ENCODE measurements at regions not wholly inside any gene's neighbourhood (a gene's known extent, or its start where the extent isn't known, plus 50 kb on each side); places are given as distances from the start of the nearest gene placed in this dataset.

DNA sequence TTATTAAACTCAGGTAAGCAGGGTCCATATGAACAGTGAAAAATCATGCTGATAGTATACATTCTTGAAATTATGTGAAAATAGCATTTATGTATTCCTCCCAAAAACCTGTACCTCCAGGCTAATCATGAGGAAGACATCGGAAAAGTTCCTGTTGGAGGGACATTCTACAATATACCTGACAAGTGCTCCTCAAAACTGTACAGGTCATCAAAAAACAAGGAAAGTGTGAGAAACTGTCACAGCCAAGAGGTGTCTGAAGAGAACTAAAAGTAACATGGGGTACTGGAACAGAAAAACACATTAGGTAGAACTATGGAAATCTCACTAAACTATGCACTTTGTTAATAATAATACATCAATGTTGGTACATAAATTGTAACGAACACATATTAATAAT, 326.7 kb downstream of the CRPPA start:
- Histone ChIP-seq H3K36me3 (no peaks in the 10 kb centered on the region), H3K27me3 (no peaks in the 10 kb centered on the region), H3K9me3 (no peaks in the 10 kb centered on the region), H3K4me1 (no peaks in the 10 kb centered on the region), H3K4me3 (replicated peaks in 1 of 3) (no peak overlapping the region), H3K27ac (no peak overlapping the region)
- TF ChIP-seq POLR2A (IDR thresholded peaks at IDR 0.05): no peak
- TF ChIP-seq, protein P1, sequence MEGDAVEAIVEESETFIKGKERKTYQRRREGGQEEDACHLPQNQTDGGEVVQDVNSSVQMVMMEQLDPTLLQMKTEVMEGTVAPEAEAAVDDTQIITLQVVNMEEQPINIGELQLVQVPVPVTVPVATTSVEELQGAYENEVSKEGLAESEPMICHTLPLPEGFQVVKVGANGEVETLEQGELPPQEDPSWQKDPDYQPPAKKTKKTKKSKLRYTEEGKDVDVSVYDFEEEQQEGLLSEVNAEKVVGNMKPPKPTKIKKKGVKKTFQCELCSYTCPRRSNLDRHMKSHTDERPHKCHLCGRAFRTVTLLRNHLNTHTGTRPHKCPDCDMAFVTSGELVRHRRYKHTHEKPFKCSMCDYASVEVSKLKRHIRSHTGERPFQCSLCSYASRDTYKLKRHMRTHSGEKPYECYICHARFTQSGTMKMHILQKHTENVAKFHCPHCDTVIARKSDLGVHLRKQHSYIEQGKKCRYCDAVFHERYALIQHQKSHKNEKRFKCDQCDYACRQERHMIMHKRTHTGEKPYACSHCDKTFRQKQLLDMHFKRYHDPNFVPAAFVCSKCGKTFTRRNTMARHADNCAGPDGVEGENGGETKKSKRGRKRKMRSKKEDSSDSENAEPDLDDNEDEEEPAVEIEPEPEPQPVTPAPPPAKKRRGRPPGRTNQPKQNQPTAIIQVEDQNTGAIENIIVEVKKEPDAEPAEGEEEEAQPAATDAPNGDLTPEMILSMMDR (IDR thresholded peaks at IDR 0.05): no peak
- intact Hi-C loops (cut with DNase I): no loop called here
- 94 to 95% methylated on average over 2 of the region's 2 CpGs for WGBS, 2 donors
- DNase-seq: no peak

DNA sequence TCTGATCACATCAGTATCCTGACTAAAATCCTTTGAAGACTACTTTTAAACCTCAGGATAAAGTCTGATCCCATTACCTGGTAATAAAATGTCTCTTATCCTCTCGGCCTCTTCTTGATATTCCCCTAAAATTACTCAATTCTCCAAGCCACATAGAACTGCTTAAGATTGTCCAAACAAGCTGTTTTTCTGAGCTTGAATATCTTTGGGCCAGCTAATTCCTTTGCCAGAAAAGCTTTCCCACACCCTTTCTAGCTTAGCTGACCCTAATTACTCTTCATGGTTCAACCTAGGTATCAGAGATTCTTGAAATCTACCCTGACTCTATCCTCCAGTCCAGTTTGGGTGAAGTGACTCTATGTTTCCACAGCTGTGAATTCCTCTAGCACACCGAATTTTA, 328.6 kb downstream of the CRPPA start:
- no peaks in the 10 kb centered on the region for H3K4me1 ChIP-seq
- H3K36me3 ChIP-seq: no peaks in the 10 kb centered on the region
- no peaks in the 10 kb centered on the region for H3K9me3 ChIP-seq
- H3K27ac ChIP-seq: no peak overlapping the region
- TF ChIP-seq, protein P1 (IDR thresholded peaks at IDR 0.05): no peak
- TF ChIP-seq POLR2A (IDR thresholded peaks at IDR 0.05): no peak
- no peak overlapping the region for H3K4me3 ChIP-seq (replicated peaks in 1 of 3)
- DNase-seq: no peak
- intact Hi-C loops (cut with DNase I): no loop called here
- no peaks in the 10 kb centered on the region for H3K27me3 ChIP-seq
- WGBS, 2 donors: 77 to 89% methylated on average over 2 of the region's 2 CpGs

DNA sequence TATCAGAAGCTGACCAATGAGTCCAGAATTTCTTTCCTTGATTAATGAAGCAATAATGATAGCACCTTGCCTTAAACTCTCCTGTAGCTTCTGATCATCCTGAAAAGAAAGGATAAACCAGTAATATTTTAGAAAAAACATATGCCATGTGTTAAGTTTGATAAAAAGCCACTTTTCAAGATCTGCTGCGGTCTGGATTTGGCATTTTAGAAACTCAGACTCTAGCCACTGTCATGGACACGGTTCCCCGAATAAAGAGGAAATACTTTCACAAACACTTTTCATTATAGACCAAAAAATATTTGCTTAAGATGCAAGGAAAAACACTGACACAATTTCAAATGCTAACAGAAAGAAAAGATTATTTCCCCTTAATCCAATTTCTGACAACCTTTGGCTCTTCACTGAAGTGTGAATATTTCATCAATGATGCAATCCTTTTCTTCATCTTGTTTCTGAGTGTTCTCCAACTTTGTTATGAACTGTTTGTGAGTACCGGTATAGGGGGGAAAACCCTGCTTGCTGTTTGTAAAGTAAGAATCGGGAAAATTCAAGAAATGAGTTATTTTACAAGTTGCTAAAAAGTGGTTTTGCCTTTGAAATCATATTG, 329.5 kb downstream of the CRPPA start:
- intact Hi-C loops (cut with DNase I): no loop called here
- no peak for DNase-seq
- WGBS, 2 donors: 54 to 63% methylated on average over 5 of the region's 5 CpGs
- H3K27me3 ChIP-seq: no peaks in the 10 kb centered on the region
- H3K4me3 ChIP-seq (replicated peaks in 1 of 3): no peak overlapping the region
- TF ChIP-seq POLR2A (IDR thresholded peaks at IDR 0.05): no peak
- TF ChIP-seq, protein P1 (IDR thresholded peaks at IDR 0.05): no peak
- H3K9me3 ChIP-seq: no peaks in the 10 kb centered on the region
- no peaks in the 10 kb centered on the region for H3K36me3 ChIP-seq
- no peaks in the 10 kb centered on the region for H3K4me1 ChIP-seq
- no peak overlapping the region for H3K27ac ChIP-seq

DNA sequence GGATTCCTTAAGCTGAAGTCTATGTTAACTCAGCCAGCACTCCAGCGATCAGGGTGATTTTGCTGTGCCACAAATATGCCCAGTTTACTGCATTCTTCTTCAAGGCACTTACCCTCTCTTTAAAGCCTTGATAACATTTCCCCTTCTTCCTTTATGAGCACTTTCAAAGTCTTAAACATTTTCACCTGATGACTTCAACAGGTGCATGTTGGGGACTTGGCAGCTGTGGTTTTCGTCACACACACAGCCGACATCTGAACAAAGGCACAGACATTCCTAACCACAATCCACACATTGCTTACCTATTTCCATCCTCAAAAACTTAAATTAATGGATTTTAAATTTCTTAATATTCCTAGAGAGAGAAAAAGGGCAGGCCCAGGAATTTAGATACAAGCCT, 331.5 kb downstream of the CRPPA start:
- Histone ChIP-seq H3K27me3 (no peaks in the 10 kb centered on the region), H3K27ac (no peak overlapping the region), H3K36me3 (no peaks in the 10 kb centered on the region), H3K4me3 (replicated peaks in 1 of 3) (no peak overlapping the region), H3K9me3 (no peaks in the 10 kb centered on the region), H3K4me1 (no peaks in the 10 kb centered on the region)
- 93% methylated on average over 3 of the region's 3 CpGs for WGBS, 2 donors
- DNase-seq: no peak
- intact Hi-C loops (cut with DNase I): no loop called here
- TF ChIP-seq, protein P1 (IDR thresholded peaks at IDR 0.05): no peak
- TF ChIP-seq POLR2A (IDR thresholded peaks at IDR 0.05): no peak

DNA sequence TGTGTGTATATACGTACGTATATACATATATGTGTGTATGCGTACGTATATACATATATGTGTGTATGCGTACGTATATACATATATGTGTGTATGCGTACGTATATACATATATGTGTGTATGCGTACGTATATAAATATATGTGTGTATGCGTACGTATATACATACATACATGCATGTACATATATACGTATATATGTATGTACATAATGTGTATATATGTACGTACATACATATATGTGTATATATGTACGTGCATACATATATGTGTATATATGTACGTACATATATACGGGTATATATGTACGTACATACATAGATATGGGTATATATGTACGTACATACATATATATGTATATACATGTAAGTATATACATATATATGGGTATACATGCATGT, 332.1 kb downstream of the CRPPA start:
- Histone ChIP-seq H3K9me3 (no peaks in the 10 kb centered on the region), H3K4me3 (replicated peaks in 1 of 3) (no peak overlapping the region), H3K27ac (no peak overlapping the region), H3K4me1 (no peaks in the 10 kb centered on the region), H3K27me3 (no peaks in the 10 kb centered on the region), H3K36me3 (no peaks in the 10 kb centered on the region)
- WGBS, 2 donors: 91 to 96% methylated on average over 19 of the region's 19 CpGs
- DNase-seq: no peak
- intact Hi-C loops (cut with DNase I): no loop called here
- TF ChIP-seq, protein P1 (IDR thresholded peaks at IDR 0.05): no peak
- TF ChIP-seq POLR2A (IDR thresholded peaks at IDR 0.05): no peak

All from thyroid gland (tissue), 4 donors.